ENCODE measurements at regions not wholly inside any gene's neighbourhood (a gene's known extent, or its start where the extent isn't known, plus 50 kb on each side); places are given as distances from the start of the nearest gene placed in this dataset.

GRCh38 chr16:6988846-6989245 lies 343.8 kb upstream of the RBFOX1 start:
- DNase-seq: no peak

GRCh38 chr16:6977916-6978315 lies 354.7 kb upstream of the RBFOX1 start:
- DNase-seq: no peak

GRCh38 chr16:6977291-6977690 lies 355.4 kb upstream of the RBFOX1 start:
- DNase-seq: no peak

GRCh38 chr16:6976716-6977115 lies 355.9 kb upstream of the RBFOX1 start:
- DNase-seq: no peak

GRCh38 chr16:6970171-6970857 lies 362.3 kb upstream of the RBFOX1 start:
- no peak for DNase-seq

DNA sequence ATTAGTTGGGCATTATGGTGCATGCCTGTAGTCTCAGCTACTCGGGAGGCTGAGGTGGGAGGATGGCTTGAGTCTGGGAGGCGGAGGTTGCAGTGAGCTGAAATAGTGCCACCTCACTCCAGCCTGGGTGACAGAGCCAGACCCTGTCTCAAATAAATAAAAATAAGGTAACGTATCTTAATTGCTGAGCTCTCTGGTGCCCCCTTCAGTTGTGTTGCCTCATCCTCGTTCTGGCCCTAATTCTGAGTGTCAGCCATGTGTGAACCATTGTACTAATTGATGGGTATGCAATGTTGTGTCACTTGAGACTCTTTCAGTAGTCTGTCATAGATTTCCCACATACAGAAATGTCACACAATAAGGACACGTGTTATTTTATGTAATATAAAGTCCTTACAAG lies 363.1 kb upstream of the RBFOX1 start:
- no peak for DNase-seq

DNA sequence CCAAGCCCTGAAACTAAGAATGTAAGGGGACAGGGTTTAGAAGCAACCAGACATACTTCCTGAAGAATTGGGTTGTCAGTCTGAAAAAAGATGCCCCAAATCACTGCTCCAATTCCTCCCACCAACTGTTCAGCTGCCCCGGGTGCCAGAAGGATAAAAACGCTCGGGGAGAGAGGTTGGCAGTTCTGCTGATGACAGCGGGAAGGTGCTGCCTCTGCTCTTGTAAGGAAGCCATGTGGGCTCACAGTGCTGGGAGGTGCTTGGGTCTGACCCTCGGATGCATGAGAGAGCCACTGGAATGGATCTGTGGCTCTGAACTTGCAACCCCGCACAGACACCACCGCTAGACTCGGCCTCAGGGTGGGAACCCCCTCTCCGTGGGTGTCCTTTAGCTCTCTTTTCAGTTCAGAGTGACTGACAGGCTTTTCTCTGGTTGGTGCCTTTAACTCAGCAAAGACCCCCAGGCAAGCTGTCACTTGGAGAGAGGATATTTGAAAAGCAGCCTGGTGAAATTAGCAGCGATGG lies 364.8 kb upstream of the RBFOX1 start:
- DNase-seq: no peak

DNA sequence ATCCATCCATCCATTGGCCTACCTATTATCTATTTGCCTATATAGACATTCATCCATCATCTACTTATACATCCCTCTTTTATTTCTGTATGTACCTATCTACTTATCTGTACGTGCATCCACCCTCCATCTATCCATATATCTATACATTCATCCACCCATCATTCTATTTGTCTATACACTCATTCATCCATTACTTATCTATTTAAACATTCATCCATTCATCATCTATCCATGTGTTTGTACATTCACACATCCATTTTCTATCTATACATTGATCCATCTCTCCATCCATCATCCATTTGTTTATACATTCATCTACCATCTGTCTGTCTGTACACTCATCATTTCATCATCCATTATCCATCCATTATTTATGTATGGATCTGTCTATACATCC lies 365.7 kb upstream of the RBFOX1 start:
- no peak for DNase-seq

- DNase-seq: no peak
Measured at GRCh38 chr16:6964679-6965078, 368.0 kb upstream of the RBFOX1 start.

DNA sequence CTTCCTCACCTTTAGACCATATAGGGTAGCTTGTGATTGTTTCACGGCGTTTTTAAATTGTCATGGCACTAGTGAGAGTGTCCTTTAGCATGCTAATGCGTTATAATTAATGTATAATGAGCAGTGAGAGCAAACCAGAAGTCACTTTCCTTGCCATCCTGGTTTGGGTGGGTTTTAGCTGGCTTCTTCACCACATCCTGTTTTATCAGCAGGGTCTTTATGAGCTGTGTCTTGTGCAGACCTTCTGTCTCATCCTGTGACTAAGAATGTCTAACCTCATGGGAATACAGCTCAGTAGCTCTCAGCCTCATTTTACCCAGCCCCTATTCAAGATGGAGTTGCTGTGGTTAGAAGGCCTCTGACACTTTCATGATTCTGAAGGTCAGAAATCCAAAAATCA lies 370.9 kb upstream of the RBFOX1 start:
- no peak for DNase-seq

DNA sequence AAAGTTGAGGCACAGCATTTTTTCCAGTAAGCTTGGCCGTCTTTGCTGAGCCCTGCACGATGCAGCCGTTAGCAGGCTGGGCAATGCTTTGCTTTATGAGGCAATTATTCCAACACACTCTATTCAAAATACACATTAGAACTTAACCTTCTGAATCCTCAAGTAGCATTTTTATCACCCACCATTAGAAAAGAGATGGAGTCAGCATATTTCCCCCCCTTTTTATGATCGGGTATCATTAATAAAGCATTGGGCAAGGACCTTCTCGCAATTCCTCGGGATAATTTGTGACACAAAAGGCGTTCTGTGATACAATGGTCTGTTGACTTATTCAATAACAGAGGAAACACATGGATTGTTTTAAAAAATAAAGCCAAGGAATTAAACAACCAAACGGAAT lies 374.5 kb upstream of the RBFOX1 start:
- no peak for DNase-seq

DNA sequence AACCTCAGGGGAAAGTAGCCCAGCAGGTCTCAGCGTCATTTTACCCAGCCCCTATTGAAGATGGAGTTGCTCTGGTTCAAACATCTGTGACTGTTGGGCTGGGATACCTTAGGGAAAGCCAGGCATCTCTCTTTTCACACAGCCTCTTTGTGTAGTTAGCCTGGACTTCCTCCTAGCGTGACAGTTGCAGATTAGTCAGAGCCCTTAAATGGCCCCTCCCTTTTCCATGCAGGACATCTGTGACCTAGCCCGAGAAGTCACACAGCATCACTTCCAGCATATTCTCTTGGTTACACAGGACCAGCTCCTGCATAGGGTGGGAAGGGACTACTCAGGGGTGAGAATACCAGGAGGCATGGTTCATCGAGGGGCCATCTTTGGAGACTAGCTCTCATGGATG lies 375.0 kb upstream of the RBFOX1 start:
- DNase-seq: no peak

DNA sequence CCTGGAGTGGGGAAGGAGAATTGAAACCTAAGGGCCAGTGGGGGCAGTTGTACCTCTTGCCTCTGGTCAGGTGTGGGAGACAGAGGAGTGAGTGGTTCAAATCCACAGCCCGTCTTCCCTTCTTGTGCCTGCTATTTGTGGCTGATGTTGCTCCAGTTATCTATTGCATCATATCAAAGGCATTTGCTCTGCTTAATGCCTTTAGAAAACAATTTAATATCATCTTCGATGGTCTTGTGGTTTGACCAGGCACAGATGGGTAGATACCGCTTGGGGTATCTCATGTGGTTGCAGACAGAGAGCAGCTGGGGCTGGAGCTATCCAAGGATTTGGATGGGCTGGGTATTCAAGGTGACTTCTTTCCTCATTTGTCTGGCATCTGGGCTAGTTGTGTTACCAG lies 376.1 kb upstream of the RBFOX1 start:
- no peak for DNase-seq

GRCh38 chr16:6955303-6955702 lies 377.3 kb upstream of the RBFOX1 start:
- no peak for DNase-seq

DNA sequence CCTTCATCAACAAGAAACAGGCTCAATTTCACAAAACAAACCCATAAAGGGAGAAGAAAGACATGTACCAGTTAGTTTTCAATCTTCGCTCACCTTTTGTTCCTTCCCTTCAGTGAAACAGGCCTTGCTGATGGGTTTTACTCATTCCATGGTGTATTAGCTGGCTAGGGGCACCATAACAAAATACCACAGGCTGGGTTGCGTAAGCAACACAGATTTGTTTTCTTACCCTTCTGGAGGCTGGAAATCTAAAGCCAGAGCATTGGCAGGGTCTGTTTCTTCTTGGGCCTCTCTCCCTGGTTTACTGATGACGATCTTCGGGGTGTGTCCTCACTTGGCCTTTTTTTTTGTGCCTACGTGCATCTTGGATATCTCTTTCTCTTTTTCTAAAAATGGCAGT lies 383.4 kb upstream of the RBFOX1 start:
- DNase-seq: no peak

DNA sequence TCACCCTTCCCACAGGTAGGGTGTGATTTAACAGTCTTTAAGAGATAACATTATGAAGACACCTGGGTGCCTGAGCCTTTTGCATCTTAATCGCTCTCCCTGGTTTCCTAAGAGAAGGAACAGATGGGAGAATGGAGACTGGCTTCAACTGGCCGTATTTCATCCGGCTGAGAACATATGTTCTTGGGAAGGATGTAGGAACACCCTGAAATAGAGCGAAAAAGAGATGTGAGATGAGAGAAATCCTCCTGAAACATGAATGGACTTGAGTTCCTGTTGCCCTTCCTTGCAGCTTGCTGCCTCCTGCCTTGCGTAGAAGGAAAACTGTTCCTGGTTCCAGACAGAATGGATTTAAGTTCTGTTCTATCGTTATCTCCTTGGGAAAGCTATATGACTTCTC lies 385.4 kb upstream of the RBFOX1 start:
- no peak for DNase-seq

GRCh38 chr16:6946802-6947201 lies 385.8 kb upstream of the RBFOX1 start:
- no peak for DNase-seq

GRCh38 chr16:6946106-6946505 lies 386.5 kb upstream of the RBFOX1 start:
- no peak for DNase-seq

- DNase-seq: no peak
Measured at GRCh38 chr16:6940968-6941367, 391.7 kb upstream of the RBFOX1 start.

- DNase-seq: no peak
Measured at GRCh38 chr16:6937641-6938040, 395.0 kb upstream of the RBFOX1 start.

DNA sequence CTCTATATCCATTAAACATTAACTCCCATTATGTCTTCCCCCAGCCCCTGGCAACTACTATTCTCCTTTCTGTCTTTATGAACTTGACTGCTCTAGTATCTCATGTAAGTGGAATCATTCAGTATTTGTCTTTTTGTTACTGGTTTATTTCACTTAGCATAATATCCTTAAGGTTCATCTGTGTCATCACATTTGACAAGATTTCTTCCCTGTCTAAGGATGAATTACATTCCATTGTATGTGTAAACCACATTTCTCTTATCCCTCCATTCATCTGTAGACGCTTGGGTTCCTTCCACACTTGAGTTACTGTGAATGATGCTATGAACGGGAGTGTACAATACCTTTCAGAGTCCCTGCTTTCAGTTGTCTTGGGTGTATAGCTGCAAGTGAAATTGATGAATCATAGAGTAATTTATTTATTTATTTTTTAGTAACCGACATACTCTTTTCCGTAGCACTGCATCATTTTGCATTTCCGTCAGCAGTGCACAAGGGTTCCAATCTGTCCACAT lies 399.7 kb upstream of the RBFOX1 start:
- DNase-seq: no peak

GRCh38 chr16:6929868-6930267 lies 402.8 kb upstream of the RBFOX1 start:
- no peak for DNase-seq

DNA sequence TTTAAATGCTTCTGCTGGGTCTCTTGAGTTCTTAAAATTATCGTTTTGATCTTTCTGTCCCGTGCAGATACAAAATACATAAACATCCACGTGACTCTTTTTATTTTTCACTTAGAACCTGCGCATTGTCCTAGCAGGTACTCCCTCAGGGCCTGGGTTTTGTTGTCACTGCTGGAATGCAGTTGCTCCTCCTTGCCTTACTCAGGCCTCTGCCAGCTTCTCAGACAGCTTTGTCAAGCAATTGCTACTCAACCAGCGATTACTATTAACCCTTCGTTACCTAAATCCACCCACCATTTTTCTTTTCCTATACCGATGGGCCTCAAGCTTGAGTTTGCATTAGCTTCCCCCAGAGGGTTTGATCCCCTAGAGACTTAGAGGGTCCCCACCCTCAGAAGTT lies 405.9 kb upstream of the RBFOX1 start:
- no peak for DNase-seq

GRCh38 chr16:6926341-6926740 lies 406.3 kb upstream of the RBFOX1 start:
- DNase-seq: no peak

GRCh38 chr16:6918646-6919045 lies 414.0 kb upstream of the RBFOX1 start:
- DNase-seq: no peak
